Thoracic aorta (tissue), 2 donors: ENCODE measurements at regions not wholly inside any gene's neighbourhood (a gene's known extent, or its start where the extent isn't known, plus 50 kb on each side); places are given as distances from the start of the nearest gene placed in this dataset.

Experiments used
- ATAC-seq: fragments of 150-250 bp; one replicate; pipeline ENCODE4 v1.8.0; 2017; ENCODE audit warnings: low read depth; ENCODE audit not compliant: insufficient number of reproducible peaks, low FRiP score
- DNase-seq: peaks from one replicate; pipeline ENCODE4 v3.0.0-alpha.2; 2020; ENCODE audit warnings: low spot score
- H3K27ac ChIP-seq, 2 donors: fragments of 200-600 bp; sonication (generic); 1 replicate in 1 of 2; 2 replicates in 1 of 2; pipeline ENCODE4 v1.5.1; 2016; ENCODE audit warnings: mild to moderate bottlenecking in 2 of 2, moderate library complexity in 2 of 2
- H3K27me3 ChIP-seq: fragments of 200-600 bp; sonication (generic); replicated peaks from 2 replicates; pipeline ENCODE4 v1.6.0; 2016; ENCODE audit warnings: mild to moderate bottlenecking; ENCODE audit not compliant: insufficient read depth
- H3K36me3 ChIP-seq: fragments of 200-600 bp; sonication (generic); one replicate; pipeline ENCODE4 v1.5.1; 2016
- H3K4me1 ChIP-seq, 2 donors: fragments of 200-600 bp; sonication (generic); 1 replicate in 1 of 2; 2 replicates in 1 of 2; pipeline versions ENCODE4 v1.5.1 to v1.6.0; 2016; ENCODE audit warnings: low read depth in 2 of 2, mild to moderate bottlenecking in 1 of 2; ENCODE audit not compliant: control insufficient read depth in 1 of 2
- H3K4me3 ChIP-seq: fragments of 200-600 bp; sonication (generic); 2 replicates; pipeline ENCODE4 v1.5.1; 2016; ENCODE audit warnings: mild to moderate bottlenecking
- H3K9me3 ChIP-seq: fragments of 200-600 bp; sonication (generic); 2 replicates; pipeline ENCODE4 v1.5.1; 2016
- CTCF ChIP-seq: fragments of 200-600 bp; sonication (generic); IDR thresholded peaks from one replicate; pipeline ENCODE4 v1.5.1; 2019; ENCODE audit warnings: antibody characterized with exemption

- no peaks in the 10 kb centered on the region for H3K4me1 ChIP-seq
- no peaks in the 10 kb centered on the region for H3K9me3 ChIP-seq
- no peak overlapping the region for H3K27ac ChIP-seq
- H3K4me3 ChIP-seq = no peak overlapping the region
- no peaks in the 10 kb centered on the region for H3K27me3 ChIP-seq
- ATAC-seq (no peak), DNase-seq (no peak)
- no peaks in the 10 kb centered on the region for H3K36me3 ChIP-seq
- TF ChIP-seq CTCF = no peak
Observed at GRCh38 chr3:34635352-34635850, 837.0 kb downstream of the PDCD6IP start.

GRCh38 chr3:34646911-34647460 is 848.6 kb downstream of the PDCD6IP start:
- no peaks in the 10 kb centered on the region for H3K4me1 ChIP-seq
- no peaks in the 10 kb centered on the region for H3K27me3 ChIP-seq
- DNase-seq = no peak
- no peak overlapping the region for H3K27ac ChIP-seq
- H3K9me3 ChIP-seq = no peaks in the 10 kb centered on the region
- H3K4me3 ChIP-seq = no peak overlapping the region
- H3K36me3 ChIP-seq = no peaks in the 10 kb centered on the region
- no peak for ATAC-seq
- no peak for TF ChIP-seq CTCF

- Histone ChIP-seq H3K4me1 (no peaks in the 10 kb centered on the region), H3K9me3 (no peaks in the 10 kb centered on the region), H3K4me3 (no peak overlapping the region), H3K27ac (no peak overlapping the region), H3K27me3 (no peaks in the 10 kb centered on the region), H3K36me3 (no peaks in the 10 kb centered on the region)
- no peak for ATAC-seq
- DNase-seq = no peak
- TF ChIP-seq CTCF = no peak
Observed at GRCh38 chr3:34650131-34650530, 851.7 kb downstream of the PDCD6IP start.

GRCh38 chr3:34668915-34669314 is 870.5 kb downstream of the PDCD6IP start:
- Histone ChIP-seq H3K9me3 (no peaks in the 10 kb centered on the region), H3K36me3 (no peaks in the 10 kb centered on the region), H3K4me3 (no peak overlapping the region), H3K4me1 (no peaks in the 10 kb centered on the region), H3K27ac (no peak overlapping the region), H3K27me3 (no peaks in the 10 kb centered on the region)
- DNase-seq (no peak), ATAC-seq (no peak)
- no peak for TF ChIP-seq CTCF

GRCh38 chr3:34669490-34669889 is 871.1 kb downstream of the PDCD6IP start:
- no peak for TF ChIP-seq CTCF
- DNase-seq = no peak
- H3K9me3 ChIP-seq = no peaks in the 10 kb centered on the region
- no peaks in the 10 kb centered on the region for H3K27me3 ChIP-seq
- no peak overlapping the region for H3K4me3 ChIP-seq
- no peaks in the 10 kb centered on the region for H3K4me1 ChIP-seq
- ATAC-seq = no peak
- H3K27ac ChIP-seq = no peak overlapping the region
- no peaks in the 10 kb centered on the region for H3K36me3 ChIP-seq
